Lower leg skin (tissue), 3 donors: ENCODE measurements at regions not wholly inside any gene's neighbourhood (a gene's known extent, or its start where the extent isn't known, plus 50 kb on each side); places are given as distances from the start of the nearest gene placed in this dataset.
"Not testable (repeated sequence)": the region's sequence is repeated elsewhere in the genome, so short reads cannot be mapped to it uniquely, and the experiment has no call there.

Experiments used
- CTCF ChIP-seq, 3 donors: fragments of 450-650 bp; IDR thresholded peaks; one replicate each; pipeline ENCODE4 v1.5.1; 2016; ENCODE audit warnings: antibody characterized with exemption in 3 of 3, mild to moderate bottlenecking in 3 of 3, moderate library complexity in 2 of 3
- POLR2A ChIP-seq, 2 donors: fragments of 450-650 bp; IDR thresholded peaks; one replicate each; pipeline ENCODE4 v1.6.1; 2016 to 2017; ENCODE audit warnings: antibody characterized with exemption in 2 of 2, mild to moderate bottlenecking in 1 of 2, moderate library complexity in 1 of 2

GRCh38 chr7:149947346-149947745, 73.6 kb downstream of the ATP6V0E2 start:
- not testable (repeated sequence) for TF ChIP-seq CTCF, POLR2A (IDR thresholded peaks at IDR 0.05)
